ENCODE measurements at regions not wholly inside any gene's neighbourhood (a gene's known extent, or its start where the extent isn't known, plus 50 kb on each side); places are given as distances from the start of the nearest gene placed in this dataset.
"Not testable (repeated sequence)": the region's sequence is repeated elsewhere in the genome, so short reads cannot be mapped to it uniquely, and the experiment has no call there.

GRCh38 chr19:24029941-24030636 lies 56.9 kb upstream of the ZNF254 start:
- Mint-ChIP-seq H3K27me3 (no peaks in the 10 kb centered on the region), H3K36me3 (ENCODE audit: insufficient read depth) (peaks cover 8% of the 10 kb centered on the region), H3K4me1 (peaks cover 24% of the 10 kb centered on the region), H3K27ac (ENCODE audit: low read depth) (no peak overlapping the region), H3K9me3 (no peaks in the 10 kb centered on the region), H3K4me3 (no peak overlapping the region)
- DNase-seq (ENCODE audit: low spot score in 2 of 2) (no peak), ATAC-seq (replicated peaks; ENCODE audit: extremely low read depth, poor library complexity, severe bottlenecking) (no peak)

- Mint-ChIP-seq H3K36me3 (ENCODE audit: insufficient read depth) (peaks cover 12% of the 10 kb centered on the region), H3K4me1 (peaks cover 45% of the 10 kb centered on the region), H3K9me3 (no peaks in the 10 kb centered on the region)
Observed at GRCh38 chr19:24032651-24033050, 54.3 kb upstream of the ZNF254 start.

GRCh38 chr19:24033301-24033962 lies 53.6 kb upstream of the ZNF254 start:
- Mint-ChIP-seq H3K27me3 (no peaks in the 10 kb centered on the region), H3K4me1 (peaks cover 45% of the 10 kb centered on the region), H3K4me3 (peak overlapping the region; percentile 99), H3K27ac (ENCODE audit: low read depth) (peak overlapping the region; percentile 98), H3K36me3 (ENCODE audit: insufficient read depth) (peaks cover 15% of the 10 kb centered on the region), H3K9me3 (no peaks in the 10 kb centered on the region)
- peak; percentile 100 for ATAC-seq (replicated peaks; ENCODE audit: extremely low read depth, poor library complexity, severe bottlenecking)
- peak; percentile 56 to 76 for DNase-seq (ENCODE audit: low spot score in 2 of 2)

More at GRCh38 chr19:24032651-24033050, 54.3 kb upstream of the ZNF254 start:
- ATAC-seq (replicated peaks; ENCODE audit: extremely low read depth, poor library complexity, severe bottlenecking), result no peak
- DNase-seq (ENCODE audit: low spot score in 2 of 2), result no peak
- no peaks in the 10 kb centered on the region for H3K27me3 Mint-ChIP-seq
- H3K4me3 Mint-ChIP-seq, result peak overlapping the region; percentile 99
- no peak overlapping the region for H3K27ac Mint-ChIP-seq (ENCODE audit: low read depth)

- H3K9me3 Mint-ChIP-seq, result no peaks in the 10 kb centered on the region
- peak in 1 of 2 donors; percentile 15 for DNase-seq (ENCODE audit: low spot score in 2 of 2)
Observed at GRCh38 chr19:24033963-24034342, 53.0 kb upstream of the ZNF254 start.

GRCh38 chr19:24035261-24035880 lies 51.6 kb upstream of the ZNF254 start:
- not testable (repeated sequence) for H3K9me3 Mint-ChIP-seq; H3K27ac Mint-ChIP-seq (ENCODE audit: low read depth); DNase-seq (ENCODE audit: low spot score in 2 of 2); ATAC-seq (replicated peaks; ENCODE audit: extremely low read depth, poor library complexity, severe bottlenecking); H3K27me3 Mint-ChIP-seq
- peak overlapping the region; percentile 99 for H3K4me3 Mint-ChIP-seq
- H3K4me1 Mint-ChIP-seq, result peaks cover 61% of the 10 kb centered on the region
- peaks cover 18% of the 10 kb centered on the region for H3K36me3 Mint-ChIP-seq (ENCODE audit: insufficient read depth)

More at GRCh38 chr19:24033963-24034342, 53.0 kb upstream of the ZNF254 start:
- peak overlapping the region; percentile 98 for H3K27ac Mint-ChIP-seq (ENCODE audit: low read depth)
- H3K27me3 Mint-ChIP-seq, result no peaks in the 10 kb centered on the region
- peak overlapping the region; percentile 99 for H3K4me3 Mint-ChIP-seq
- peaks cover 18% of the 10 kb centered on the region for H3K36me3 Mint-ChIP-seq (ENCODE audit: insufficient read depth)
- ATAC-seq (replicated peaks; ENCODE audit: extremely low read depth, poor library complexity, severe bottlenecking), result peak; percentile 35
- peaks cover 49% of the 10 kb centered on the region for H3K4me1 Mint-ChIP-seq
